Right atrium auricular region (tissue), 2 donors: ENCODE measurements at regions not wholly inside any gene's neighbourhood (a gene's known extent, or its start where the extent isn't known, plus 50 kb on each side); places are given as distances from the start of the nearest gene placed in this dataset.
"Not testable (repeated sequence)": the region's sequence is repeated elsewhere in the genome, so short reads cannot be mapped to it uniquely, and the experiment has no call there.

ENCODE experiments used
- DNase-seq: peaks from one replicate; pipeline ENCODE4 v3.0.0-alpha.2; 2019; ENCODE audit warnings: low spot score
- H3K27ac ChIP-seq, 2 donors: fragments of 200-600 bp; sonication (generic); 1 replicate in 1 of 2; 2 replicates in 1 of 2; pipeline ENCODE4 v1.5.1; 2016 to 2019
- H3K27me3 ChIP-seq, 2 donors: fragments of 200-600 bp; sonication (generic); one replicate each; pipeline versions ENCODE4 v1.5.1 to v1.6.0; 2017 to 2019
- H3K36me3 ChIP-seq: fragments of 200-600 bp; sonication (generic); one replicate; pipeline ENCODE4 v1.5.1; 2016
- H3K4me1 ChIP-seq, 2 donors: fragments of 200-600 bp; sonication (generic); one replicate each; pipeline versions ENCODE4 v1.5.1 to v1.6.0; 2017 to 2019
- H3K4me3 ChIP-seq, 2 donors: fragments of 200-600 bp; sonication (generic); 1 replicate in 1 of 2; 2 replicates in 1 of 2; pipeline ENCODE4 v1.5.1; 2017 to 2019; ENCODE audit warnings: mild to moderate bottlenecking in 1 of 2, moderate library complexity in 1 of 2
- H3K9me3 ChIP-seq, 2 donors: fragments of 200-600 bp; sonication (generic); one replicate each; pipeline ENCODE4 v1.5.1; 2019
- TF ChIP-seq, protein P1 (sequence below), 2 donors: fragments of 200-600 bp; sonication (generic); IDR thresholded peaks; one replicate each; pipeline ENCODE4 v1.5.1; 2019; ENCODE audit warnings: antibody characterized with exemption in 2 of 2

DNA sequence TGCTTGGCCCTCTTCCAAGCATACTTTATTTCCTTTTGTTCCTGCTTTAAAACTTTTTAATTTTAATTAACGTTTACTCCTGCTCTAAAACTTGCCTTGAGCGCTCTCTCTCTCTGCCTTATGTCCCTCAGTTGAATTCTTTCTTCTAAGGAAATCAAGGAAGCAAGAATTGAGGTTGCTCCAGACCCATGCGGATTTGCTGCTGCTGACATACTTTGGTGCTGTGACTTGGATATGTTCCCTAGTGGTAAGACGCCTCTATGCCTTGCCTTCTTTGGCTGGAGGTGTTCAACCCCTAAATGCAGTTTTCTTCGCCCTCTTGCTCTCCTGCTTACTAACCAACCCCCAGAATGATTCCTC is 148.1 kb downstream of the ADSS2 start:
- no peak overlapping the region for H3K4me3 ChIP-seq
- H3K27me3 ChIP-seq, result no peaks in the 10 kb centered on the region
- H3K27ac ChIP-seq, result no peak overlapping the region
- H3K36me3 ChIP-seq, result no peaks in the 10 kb centered on the region
- DNase-seq, result peak; percentile 23
- TF ChIP-seq, protein P1, sequence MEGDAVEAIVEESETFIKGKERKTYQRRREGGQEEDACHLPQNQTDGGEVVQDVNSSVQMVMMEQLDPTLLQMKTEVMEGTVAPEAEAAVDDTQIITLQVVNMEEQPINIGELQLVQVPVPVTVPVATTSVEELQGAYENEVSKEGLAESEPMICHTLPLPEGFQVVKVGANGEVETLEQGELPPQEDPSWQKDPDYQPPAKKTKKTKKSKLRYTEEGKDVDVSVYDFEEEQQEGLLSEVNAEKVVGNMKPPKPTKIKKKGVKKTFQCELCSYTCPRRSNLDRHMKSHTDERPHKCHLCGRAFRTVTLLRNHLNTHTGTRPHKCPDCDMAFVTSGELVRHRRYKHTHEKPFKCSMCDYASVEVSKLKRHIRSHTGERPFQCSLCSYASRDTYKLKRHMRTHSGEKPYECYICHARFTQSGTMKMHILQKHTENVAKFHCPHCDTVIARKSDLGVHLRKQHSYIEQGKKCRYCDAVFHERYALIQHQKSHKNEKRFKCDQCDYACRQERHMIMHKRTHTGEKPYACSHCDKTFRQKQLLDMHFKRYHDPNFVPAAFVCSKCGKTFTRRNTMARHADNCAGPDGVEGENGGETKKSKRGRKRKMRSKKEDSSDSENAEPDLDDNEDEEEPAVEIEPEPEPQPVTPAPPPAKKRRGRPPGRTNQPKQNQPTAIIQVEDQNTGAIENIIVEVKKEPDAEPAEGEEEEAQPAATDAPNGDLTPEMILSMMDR (IDR thresholded peaks at IDR 0.05), result no peak
- no peaks in the 10 kb centered on the region for H3K9me3 ChIP-seq
- H3K4me1 ChIP-seq, result no peaks in the 10 kb centered on the region

DNA sequence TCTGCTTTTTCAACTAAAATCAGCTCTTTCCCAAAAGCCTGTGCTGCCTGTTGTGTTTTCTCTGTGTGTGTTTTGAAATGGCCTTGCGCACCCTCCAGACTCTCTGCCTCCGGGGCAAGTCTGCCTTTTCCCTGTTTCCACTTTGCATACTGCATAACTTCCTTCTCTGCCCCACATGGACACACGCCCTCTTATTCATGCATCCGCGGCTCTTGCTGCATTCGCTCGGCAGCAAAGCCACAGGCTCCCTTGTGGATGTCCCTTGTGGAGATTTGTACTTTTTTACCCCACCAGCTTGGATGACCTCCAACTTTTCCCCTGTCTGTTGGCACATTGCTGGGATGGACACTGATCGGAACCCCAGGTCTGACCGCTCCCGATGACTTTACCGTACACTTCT is 147.6 kb downstream of the ADSS2 start:
- H3K36me3 ChIP-seq, result no peaks in the 10 kb centered on the region
- TF ChIP-seq, protein P1 (IDR thresholded peaks at IDR 0.05), result no peak
- no peak for DNase-seq
- H3K4me1 ChIP-seq, result no peaks in the 10 kb centered on the region
- H3K4me3 ChIP-seq, result no peak overlapping the region
- no peaks in the 10 kb centered on the region for H3K9me3 ChIP-seq
- no peaks in the 10 kb centered on the region for H3K27me3 ChIP-seq
- H3K27ac ChIP-seq, result no peak overlapping the region

DNA sequence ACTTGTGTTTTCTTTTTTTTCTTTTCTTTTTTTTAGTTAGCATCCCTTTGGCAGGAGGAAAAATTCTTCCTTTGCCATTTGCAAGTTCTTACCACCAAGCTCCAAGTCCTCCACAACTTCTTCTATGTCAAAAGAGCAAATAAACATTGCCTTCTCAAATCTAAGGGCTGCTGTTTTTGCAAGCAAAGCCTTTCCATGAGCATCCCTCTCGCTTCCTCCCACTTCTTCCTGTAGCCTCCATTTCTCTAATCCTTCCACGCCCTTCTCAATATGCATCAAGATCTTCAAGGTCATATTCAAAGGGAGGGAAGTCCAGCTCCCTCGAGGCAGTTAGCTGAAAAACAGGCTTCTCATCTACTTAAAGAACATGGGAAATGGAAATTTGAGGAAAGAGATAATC is 147.1 kb downstream of the ADSS2 start:
- no peaks in the 10 kb centered on the region for H3K36me3 ChIP-seq
- H3K4me3 ChIP-seq, result no peak overlapping the region
- DNase-seq, result peak; percentile 18
- no peaks in the 10 kb centered on the region for H3K27me3 ChIP-seq
- H3K27ac ChIP-seq, result no peak overlapping the region
- H3K4me1 ChIP-seq, result no peaks in the 10 kb centered on the region
- TF ChIP-seq, protein P1 (IDR thresholded peaks at IDR 0.05), result no peak
- H3K9me3 ChIP-seq, result no peaks in the 10 kb centered on the region

DNA sequence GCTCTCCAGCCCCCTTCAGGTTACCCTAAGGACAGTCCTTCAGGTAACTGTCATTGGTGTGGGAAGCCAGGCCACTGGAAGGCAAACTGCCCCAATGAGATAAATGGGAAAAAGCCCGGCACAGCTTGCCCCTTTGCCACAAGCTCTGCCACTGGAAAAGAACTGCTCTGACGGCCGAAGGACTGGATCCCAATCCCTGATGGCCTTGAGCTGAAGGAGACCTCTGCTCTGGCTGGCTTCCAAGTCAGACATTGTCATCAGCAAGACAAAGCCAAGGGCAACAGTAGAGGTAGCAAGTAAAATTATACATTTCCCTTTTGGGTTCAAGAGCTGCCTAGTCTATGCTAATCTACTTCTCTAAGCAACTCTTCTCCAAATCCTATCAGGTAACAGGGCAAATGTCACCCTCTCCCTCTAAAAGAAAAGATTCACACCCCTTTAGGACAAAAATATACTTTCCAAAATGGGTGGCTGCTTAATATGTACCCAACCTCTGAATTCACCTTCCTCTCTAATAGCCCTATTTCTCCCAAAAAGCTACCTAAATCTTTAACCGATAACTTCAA is 145.8 kb downstream of the ADSS2 start:
- TF ChIP-seq, protein P1 (IDR thresholded peaks at IDR 0.05), result no peak
- no peak overlapping the region for H3K4me3 ChIP-seq
- no peak overlapping the region for H3K27ac ChIP-seq
- H3K27me3 ChIP-seq, result no peaks in the 10 kb centered on the region
- no peaks in the 10 kb centered on the region for H3K36me3 ChIP-seq
- H3K9me3 ChIP-seq, result no peaks in the 10 kb centered on the region
- no peak for DNase-seq
- no peaks in the 10 kb centered on the region for H3K4me1 ChIP-seq

DNA sequence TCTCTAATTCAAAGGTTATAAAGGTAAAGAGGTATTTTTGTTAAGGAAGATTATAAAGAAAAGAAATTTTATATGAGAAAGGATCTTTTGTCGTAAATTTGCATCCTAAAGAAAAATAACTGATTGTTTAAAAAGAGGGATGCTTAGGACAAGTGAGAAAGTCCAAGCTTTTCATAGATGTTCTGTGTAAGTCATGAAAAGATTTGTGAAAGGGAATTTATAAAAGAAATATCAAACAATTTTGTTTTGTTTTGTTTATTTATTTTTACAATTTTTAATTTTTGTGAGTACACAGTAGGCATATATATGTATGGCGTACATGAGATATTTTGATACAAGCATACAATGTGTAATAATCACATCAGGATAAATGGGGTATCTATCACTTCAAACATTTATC is 145.2 kb downstream of the ADSS2 start:
- H3K36me3 ChIP-seq, result no peaks in the 10 kb centered on the region
- H3K4me3 ChIP-seq, result no peak overlapping the region
- H3K27ac ChIP-seq, result no peak overlapping the region
- no peak for DNase-seq
- H3K9me3 ChIP-seq, result no peaks in the 10 kb centered on the region
- no peaks in the 10 kb centered on the region for H3K27me3 ChIP-seq
- TF ChIP-seq, protein P1 (IDR thresholded peaks at IDR 0.05), result no peak
- no peaks in the 10 kb centered on the region for H3K4me1 ChIP-seq

DNA sequence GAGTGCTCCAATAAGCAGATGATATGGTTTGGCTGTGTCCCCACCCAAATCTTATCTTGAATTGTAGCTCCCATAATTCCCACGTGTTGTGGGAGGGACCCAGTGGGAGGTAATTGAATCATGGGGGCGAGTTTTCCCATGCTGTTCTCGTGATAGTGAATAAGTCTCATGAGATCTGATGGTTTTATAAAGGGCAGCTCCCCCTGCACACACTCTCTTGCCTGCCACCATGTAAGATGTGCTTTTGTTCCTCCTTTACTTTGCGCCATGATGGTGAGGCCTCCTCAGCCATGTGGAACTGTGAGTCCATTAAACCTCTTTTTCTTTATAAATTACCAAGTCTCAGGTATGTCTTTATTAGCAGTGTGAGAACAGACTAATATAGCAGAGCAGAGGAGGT is 142.5 kb downstream of the ADSS2 start:
- H3K4me3 ChIP-seq, DNase-seq, H3K9me3 ChIP-seq, H3K27ac ChIP-seq, H3K36me3 ChIP-seq, H3K27me3 ChIP-seq, H3K4me1 ChIP-seq: not testable (repeated sequence)
